Heart right ventricle (tissue), 16 donors: ENCODE measurements at regions not wholly inside any gene's neighbourhood (a gene's known extent, or its start where the extent isn't known, plus 50 kb on each side); places are given as distances from the start of the nearest gene placed in this dataset.

Experiments used
- ATAC-seq, 8 donors: fragments of 200-7000 bp; cut with Tn5 transposase; one replicate each; pipeline ENCODE4 v1.9.1; 2020; ENCODE audit warnings: mild to moderate bottlenecking in 8 of 8, moderate library complexity in 8 of 8, moderate number of reproducible peaks in 1 of 8
- DNase-seq, 2 donors: peaks; one replicate each; pipeline ENCODE4 v3.0.0-alpha.2; 2020
- H3K27ac ChIP-seq, 10 donors: fragments of 200-600 bp; sonication (generic) in 2 of 10; one replicate each; pipeline versions ENCODE4 v1.5.0 to v1.8.0; 2020 to 2022; ENCODE audit warnings: mild to moderate bottlenecking in 3 of 10
- H3K27me3 ChIP-seq, 7 donors: fragments of 200-600 bp; one replicate each; pipeline ENCODE4 v1.8.0; 2021 to 2022; ENCODE audit warnings: mild to moderate bottlenecking in 2 of 7
- H3K36me3 ChIP-seq, 9 donors: fragments of 200-600 bp; sonication (generic) in 1 of 9; one replicate each; pipeline versions ENCODE4 v1.5.0 to v1.8.0; 2020 to 2022; ENCODE audit warnings: mild to moderate bottlenecking in 2 of 9
- H3K4me1 ChIP-seq, 9 donors: fragments of 200-600 bp; sonication (generic) in 1 of 9; one replicate each; pipeline versions ENCODE4 v1.5.0 to v1.8.0; 2020 to 2022; ENCODE audit warnings: mild to moderate bottlenecking in 4 of 9
- H3K4me3 ChIP-seq, 10 donors: fragments of 200-600 bp; sonication (generic) in 2 of 10; one replicate each; pipeline versions ENCODE4 v1.5.0 to v1.8.0; 2020 to 2022; ENCODE audit warnings: mild to moderate bottlenecking in 7 of 10, moderate library complexity in 2 of 10
- H3K9me3 ChIP-seq, 11 donors: fragments of 200-600 bp in 10 of 11; sonication (generic) in 2 of 11; one replicate each; pipeline versions ENCODE4 v1.5.0 to v1.8.0; 2013 to 2022; ENCODE audit warnings: mild to moderate bottlenecking in 2 of 11, control low read depth in 1 of 11, moderate library complexity in 1 of 11
- CTCF ChIP-seq, 9 donors: fragments of 200-600 bp; sonication (generic) in 2 of 9; IDR thresholded peaks; one replicate each; pipeline versions ENCODE4 v1.5.0 to v1.8.0; 2021 to 2022; ENCODE audit warnings: antibody characterized with exemption in 9 of 9, mild to moderate bottlenecking in 5 of 9, moderate library complexity in 1 of 9
- WGBS, 2 donors: extraction: QIAGEN DNeasy Blood & Tissue Kit; methylation state at CpG; one replicate each; pipeline ENCODE4 v1.1.7; 2013; ENCODE audit warnings: inconsistent platforms in 1 of 2; 5-methylcytosine and 5-hydroxymethylcytosine counted together
- intact Hi-C, 10 donors: fragments of 100-400 bp; cut with DNase I; formaldehyde crosslinking; loops; one replicate each; pipeline versions ENCODE4 v1.11.1 to v1.14.2; 2022
- donor health status: Arrhythmogenic right ventricular cardiomyopathy.
- donor health status: ischemic (EF 13 %, LVEDD 7.1; RV severe dilation, severe dysfunction).
- donor health status: healthy with polysubstance abuse.
- donor health status: DM: no; HTN: yes; CAD: no.
- donor health status: DM: no; HTN: no; CAD: no.
- donor health status: ischemic (EF 25% LVEDD 6.9; RV normal size, moderate dysfunction).
- donor health status: ischemic (EF 25% LVEDD 5.7; RV mildly dilated, moderate dysfunction).
- donor health status: healthy.
- donor health status: DM: yes; HTN: yes; CAD: no.
- donor health status: Ischemic cardiomyopathy.
- donor health status: ischemic (EF 35%, LVEDD 5.7; RV mildly dilated, moderate dysfunction).
- donor health status: nonischemic (EF 11% LVEDD 7.7; RV severe dilation, severe dysfunction).
- donor health status: DM: yes; HTN: yes; CAD: no.
- donor health status: PGD.
- donor health status: ischemic (EF 29% LVEDD 5.4; RV normal size, mild dysfunction).
- donor health status: nonischemic (EF 23%, LVEDD 6.1; RV moderate dilation, normal function).

- no peak for TF ChIP-seq CTCF (IDR thresholded peaks at IDR 0.05)
- DNase-seq = no peak
- Histone ChIP-seq H3K36me3 (no peaks in the 10 kb centered on the region), H3K4me1 (peaks cover 0 to 5% (median 0%) of the 10 kb centered on the region in 9 donors), H3K27me3 (no peaks in the 10 kb centered on the region), H3K4me3 (no peak overlapping the region), H3K9me3 (no peaks in the 10 kb centered on the region), H3K27ac (no peak overlapping the region)
- 26 to 28% methylated on average over 3 of the region's 3 CpGs for WGBS, 2 donors
- intact Hi-C loops = loop anchor here in 3 of 10 donors (10.0 kb wide), 3 partner anchors 62 to 322 kb away; partner anchors contain the start of gene TFPI2 (in 1 of the 3)
- peak in 1 of 8 donors; percentile 55 for ATAC-seq
These were observed 177.7 kb upstream of the COL1A2 start for GRCh38 chr7:94216944-94217461.

- Histone ChIP-seq H3K36me3 (no peaks in the 10 kb centered on the region), H3K4me1 (peaks cover 0 to 5% (median 0%) of the 10 kb centered on the region in 9 donors), H3K9me3 (no peaks in the 10 kb centered on the region), H3K27ac (no peak overlapping the region), H3K4me3 (no peak overlapping the region), H3K27me3 (no peaks in the 10 kb centered on the region)
- DNase-seq (no peak), ATAC-seq (no peak)
- intact Hi-C loops = loop anchor here in 3 of 10 donors (10.0 kb wide), 3 partner anchors 63 to 323 kb away; partner anchors contain the start of gene TFPI2 (in 1 of the 3)
- no peak for TF ChIP-seq CTCF (IDR thresholded peaks at IDR 0.05)
- 93 to 94% methylated on average over 2 of the region's 2 CpGs for WGBS, 2 donors
These were observed 176.9 kb upstream of the COL1A2 start for GRCh38 chr7:94217766-94218165.

- no peak for ATAC-seq
- H3K4me3 ChIP-seq = no peak overlapping the region
These were observed 172.2 kb upstream of the COL1A2 start for GRCh38 chr7:94222516-94222915.

More at GRCh38 chr7:94222516-94222915, 172.2 kb upstream of the COL1A2 start:
- Histone ChIP-seq H3K27ac (no peak overlapping the region), H3K4me1 (peaks cover 0 to 3% (median 0%) of the 10 kb centered on the region in 9 donors), H3K36me3 (no peaks in the 10 kb centered on the region), H3K27me3 (no peaks in the 10 kb centered on the region), H3K9me3 (no peaks in the 10 kb centered on the region)
- intact Hi-C loops = loop anchor here in 4 of 10 donors (2.0 to 10.0 kb wide), 4 partner anchors 138 to 598 kb away; no protein-coding TSS in a partner anchor
- DNase-seq = no peak
- no peak for TF ChIP-seq CTCF (IDR thresholded peaks at IDR 0.05)
- 84 to 87% methylated on average over 2 of the region's 2 CpGs for WGBS, 2 donors
